Lower lobe of right lung (tissue), 2 donors: ENCODE measurements at regions not wholly inside any gene's neighbourhood (a gene's known extent, or its start where the extent isn't known, plus 50 kb on each side); places are given as distances from the start of the nearest gene placed in this dataset.

ENCODE experiments used
- ATAC-seq, 2 donors: fragments of 200-7000 bp; cut with Tn5 transposase; one replicate each; pipeline ENCODE4 v1.9.1; 2020 to 2022; ENCODE audit warnings: mild to moderate bottlenecking in 2 of 2, moderate library complexity in 2 of 2
- DNase-seq: peaks from one replicate; pipeline ENCODE4 v3.0.0-alpha.2; 2020
- H3K27ac ChIP-seq: fragments of 200-600 bp; one replicate; pipeline ENCODE4 v1.8.0; 2022
- H3K27me3 ChIP-seq: fragments of 200-600 bp; one replicate; pipeline ENCODE4 v1.8.0; 2022; ENCODE audit warnings: low read depth
- H3K36me3 ChIP-seq: fragments of 200-600 bp; one replicate; pipeline ENCODE4 v1.8.0; 2022; ENCODE audit warnings: mild to moderate bottlenecking
- H3K4me1 ChIP-seq: fragments of 200-600 bp; one replicate; pipeline ENCODE4 v1.8.0; 2022
- H3K4me3 ChIP-seq: fragments of 200-600 bp; one replicate; pipeline ENCODE4 v1.8.0; 2022; ENCODE audit warnings: mild to moderate bottlenecking
- H3K9me3 ChIP-seq: fragments of 200-600 bp; one replicate; pipeline ENCODE4 v1.8.0; 2022
- intact Hi-C: fragments of 100-400 bp; cut with DNase I; formaldehyde crosslinking; loops from one replicate; pipeline ENCODE4 v1.11.0; 2022
- TF ChIP-seq, protein P1 (sequence below): fragments of 200-600 bp; IDR thresholded peaks from one replicate; pipeline ENCODE4 v1.8.0; 2022; ENCODE audit warnings: antibody characterized with exemption, mild to moderate bottlenecking
- donor health status: DM: no; HTN: yes; CAD: no; lungs with severe emphysema.

DNA sequence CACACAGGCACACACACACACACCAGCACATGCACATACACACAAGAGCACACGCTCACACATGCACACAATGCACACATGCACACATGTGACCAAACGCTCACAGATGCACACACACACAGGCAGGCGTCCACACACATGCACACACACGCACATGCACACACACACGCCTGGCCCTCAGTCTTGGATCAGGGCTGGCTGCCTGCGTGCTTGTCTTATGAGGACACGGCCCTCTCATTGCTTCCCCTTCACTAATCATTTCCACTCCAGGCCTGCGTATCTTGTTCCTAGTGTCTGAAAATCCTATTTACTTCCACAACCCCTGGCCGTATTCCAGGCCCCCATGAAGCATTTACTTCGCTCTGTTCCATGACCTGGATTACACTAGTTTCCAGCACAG, 740.5 kb downstream of the BRD1 start:
- Histone ChIP-seq H3K4me1 (no peaks in the 10 kb centered on the region), H3K27me3 (peaks cover 33% of the 10 kb centered on the region), H3K36me3 (no peaks in the 10 kb centered on the region), H3K4me3 (no peak overlapping the region), H3K9me3 (no peaks in the 10 kb centered on the region), H3K27ac (no peak overlapping the region)
- no peak for ATAC-seq
- intact Hi-C loops: no loop called here
- DNase-seq: no peak
- TF ChIP-seq, protein P1, sequence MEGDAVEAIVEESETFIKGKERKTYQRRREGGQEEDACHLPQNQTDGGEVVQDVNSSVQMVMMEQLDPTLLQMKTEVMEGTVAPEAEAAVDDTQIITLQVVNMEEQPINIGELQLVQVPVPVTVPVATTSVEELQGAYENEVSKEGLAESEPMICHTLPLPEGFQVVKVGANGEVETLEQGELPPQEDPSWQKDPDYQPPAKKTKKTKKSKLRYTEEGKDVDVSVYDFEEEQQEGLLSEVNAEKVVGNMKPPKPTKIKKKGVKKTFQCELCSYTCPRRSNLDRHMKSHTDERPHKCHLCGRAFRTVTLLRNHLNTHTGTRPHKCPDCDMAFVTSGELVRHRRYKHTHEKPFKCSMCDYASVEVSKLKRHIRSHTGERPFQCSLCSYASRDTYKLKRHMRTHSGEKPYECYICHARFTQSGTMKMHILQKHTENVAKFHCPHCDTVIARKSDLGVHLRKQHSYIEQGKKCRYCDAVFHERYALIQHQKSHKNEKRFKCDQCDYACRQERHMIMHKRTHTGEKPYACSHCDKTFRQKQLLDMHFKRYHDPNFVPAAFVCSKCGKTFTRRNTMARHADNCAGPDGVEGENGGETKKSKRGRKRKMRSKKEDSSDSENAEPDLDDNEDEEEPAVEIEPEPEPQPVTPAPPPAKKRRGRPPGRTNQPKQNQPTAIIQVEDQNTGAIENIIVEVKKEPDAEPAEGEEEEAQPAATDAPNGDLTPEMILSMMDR: no peak

DNA sequence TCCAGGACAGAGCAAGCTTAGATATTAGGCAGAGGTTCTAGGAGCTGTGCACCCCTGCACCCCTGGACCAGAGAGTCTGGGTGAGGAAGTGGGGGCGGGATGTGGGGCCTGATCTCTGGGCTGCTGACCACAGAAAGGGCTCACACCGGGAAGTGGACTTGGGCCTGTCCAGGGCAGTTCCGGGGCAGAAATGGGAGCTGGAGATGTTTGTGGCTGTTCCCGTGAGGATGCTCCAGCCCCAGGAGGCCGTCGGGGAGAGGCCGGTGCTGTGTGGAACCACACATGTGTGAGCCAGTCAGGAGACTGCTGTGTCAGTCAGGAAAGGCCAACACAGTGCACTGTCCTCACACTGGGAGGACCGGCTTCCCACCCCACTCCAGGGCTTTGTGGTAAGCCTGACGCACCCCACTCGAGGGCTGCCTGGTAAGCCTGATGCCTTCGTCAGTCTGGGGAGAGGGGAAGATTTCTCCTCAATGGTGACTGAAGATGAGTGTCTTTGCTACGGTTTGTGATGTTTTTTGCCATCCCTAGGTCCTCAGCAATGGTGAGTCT, 741.0 kb downstream of the BRD1 start:
- Histone ChIP-seq H3K4me3 (no peak overlapping the region), H3K27ac (no peak overlapping the region), H3K36me3 (no peaks in the 10 kb centered on the region), H3K9me3 (no peaks in the 10 kb centered on the region), H3K4me1 (no peaks in the 10 kb centered on the region), H3K27me3 (peaks cover 33% of the 10 kb centered on the region)
- ATAC-seq (no peak), DNase-seq (no peak)
- intact Hi-C loops: no loop called here
- TF ChIP-seq, protein P1: no peak

DNA sequence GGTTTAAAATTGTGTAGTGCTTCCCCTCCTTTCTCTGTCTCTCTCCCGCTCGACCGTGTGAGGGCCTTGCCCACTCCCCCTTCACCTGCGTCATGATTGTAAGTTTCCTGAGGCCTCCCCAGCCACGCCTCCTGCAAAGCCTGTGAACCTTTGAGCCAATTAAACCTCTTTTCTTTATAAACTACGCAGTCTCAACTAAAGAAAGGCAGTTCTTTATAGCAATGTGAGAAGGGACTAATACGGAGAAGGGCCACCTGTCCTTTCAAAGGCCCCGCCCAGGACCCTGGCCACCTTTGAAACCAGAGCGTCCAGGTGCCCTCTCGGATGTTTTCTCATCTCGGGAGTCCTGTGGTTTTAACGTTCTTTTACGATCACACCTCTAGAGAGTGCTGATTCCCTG, 741.5 kb downstream of the BRD1 start:
- no peak overlapping the region for H3K27ac ChIP-seq
- H3K9me3 ChIP-seq: no peaks in the 10 kb centered on the region
- H3K4me1 ChIP-seq: no peaks in the 10 kb centered on the region
- H3K36me3 ChIP-seq: no peaks in the 10 kb centered on the region
- no peak for DNase-seq
- TF ChIP-seq, protein P1: no peak
- no peak for ATAC-seq
- intact Hi-C loops: no loop called here
- H3K4me3 ChIP-seq: no peak overlapping the region
- peaks cover 33% of the 10 kb centered on the region for H3K27me3 ChIP-seq

DNA sequence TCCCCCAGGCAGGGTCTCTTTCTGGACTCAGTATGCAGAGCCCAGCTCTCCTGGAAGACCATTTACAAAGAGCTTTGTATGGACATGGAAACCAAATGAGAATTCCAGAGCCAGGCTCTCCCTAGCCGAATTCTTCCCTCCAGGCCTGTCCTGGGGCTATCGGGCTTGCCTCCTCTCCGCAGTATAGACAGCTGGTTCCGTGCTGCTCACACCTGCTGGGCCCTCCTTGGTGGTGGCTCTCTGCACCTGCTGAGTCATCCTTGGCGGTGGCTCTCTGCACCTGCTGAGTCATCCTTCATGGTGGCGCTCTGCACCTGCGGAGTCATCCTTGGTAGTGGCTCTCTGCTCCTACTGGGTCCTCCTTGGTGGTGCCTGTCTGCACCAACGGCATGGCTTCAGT, 743.5 kb downstream of the BRD1 start:
- DNase-seq: no peak
- no peak overlapping the region for H3K27ac ChIP-seq
- intact Hi-C loops: no loop called here
- peaks cover 31% of the 10 kb centered on the region for H3K27me3 ChIP-seq
- no peaks in the 10 kb centered on the region for H3K9me3 ChIP-seq
- ATAC-seq: no peak
- no peaks in the 10 kb centered on the region for H3K4me1 ChIP-seq
- H3K36me3 ChIP-seq: no peaks in the 10 kb centered on the region
- TF ChIP-seq, protein P1: no peak
- H3K4me3 ChIP-seq: no peak overlapping the region

DNA sequence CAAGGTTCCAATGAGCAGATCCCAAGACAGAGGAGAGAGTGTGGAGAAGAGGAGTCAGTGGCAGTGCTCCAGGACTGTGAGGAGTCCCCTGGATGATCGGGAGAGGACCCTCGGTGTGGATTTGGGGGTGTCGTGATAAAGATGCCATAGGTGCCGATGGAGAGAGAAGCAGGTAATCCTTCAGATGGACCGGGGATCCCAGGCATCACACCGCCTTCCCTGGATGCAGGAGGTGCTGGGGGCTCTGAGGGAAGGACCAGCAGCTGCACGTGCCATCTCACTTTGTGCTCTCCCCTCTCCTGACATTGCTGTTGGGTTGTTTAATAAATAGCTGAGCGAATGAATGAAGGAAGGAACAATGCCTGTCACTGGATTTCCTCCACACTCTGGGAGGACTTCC, 744.1 kb downstream of the BRD1 start:
- TF ChIP-seq, protein P1: no peak
- intact Hi-C loops: no loop called here
- DNase-seq: no peak

DNA sequence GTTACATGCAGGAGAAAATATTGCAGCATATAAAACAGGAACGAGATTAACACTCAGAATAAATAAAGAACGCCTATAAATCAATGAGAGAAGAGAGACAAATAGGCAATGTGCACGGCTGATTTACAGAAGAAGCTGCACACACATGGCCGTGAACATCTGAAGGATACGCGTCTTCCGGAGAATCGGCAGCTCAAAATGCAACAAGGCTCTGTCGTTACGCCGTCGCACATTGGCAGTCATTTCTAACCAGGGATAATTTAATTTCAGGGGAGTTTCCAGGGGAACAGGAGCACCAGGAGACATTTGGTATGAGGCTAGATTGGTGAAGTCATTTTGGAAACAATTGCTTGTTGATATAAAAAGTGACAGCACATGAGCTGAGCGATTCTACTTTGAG, 745.2 kb downstream of the BRD1 start:
- no peak overlapping the region for H3K27ac ChIP-seq
- peaks cover 19% of the 10 kb centered on the region for H3K27me3 ChIP-seq
- DNase-seq: no peak
- no peak overlapping the region for H3K4me3 ChIP-seq
- intact Hi-C loops: no loop called here
- ATAC-seq: no peak
- TF ChIP-seq, protein P1: no peak
- no peaks in the 10 kb centered on the region for H3K4me1 ChIP-seq
- H3K36me3 ChIP-seq: no peaks in the 10 kb centered on the region
- H3K9me3 ChIP-seq: no peaks in the 10 kb centered on the region

More for the DNA sequence above, 744.1 kb downstream of the BRD1 start:
- ATAC-seq: no peak
- Histone ChIP-seq H3K4me1 (no peaks in the 10 kb centered on the region), H3K9me3 (no peaks in the 10 kb centered on the region), H3K36me3 (no peaks in the 10 kb centered on the region), H3K27ac (no peak overlapping the region), H3K27me3 (peaks cover 29% of the 10 kb centered on the region), H3K4me3 (no peak overlapping the region)
